TTC549 (cell line): ENCODE measurements at regions not wholly inside any gene's neighbourhood (a gene's known extent, or its start where the extent isn't known, plus 50 kb on each side); places are given as distances from the start of the nearest gene placed in this dataset.
"Not testable (repeated sequence)": the region's sequence is repeated elsewhere in the genome, so short reads cannot be mapped to it uniquely, and the experiment has no call there.

Source experiments
- FAIRE-seq: peaks from 2 replicates; lab custom pipeline; 2012; peaks lifted over from hg19 to GRCh38; lab: Jason Lieb, UNC

GRCh38 chr2:6140509-6140908 lies 448.3 kb downstream of the SOX11 start:
- FAIRE-seq, result no peak

GRCh38 chr2:6143812-6144211 lies 451.6 kb downstream of the SOX11 start:
- no peak for FAIRE-seq

- not testable (repeated sequence) for FAIRE-seq
These were observed 455.0 kb downstream of the SOX11 start for GRCh38 chr2:6147215-6147614.

- FAIRE-seq, result no peak
These were observed 456.7 kb downstream of the SOX11 start for GRCh38 chr2:6148882-6149281.

- no peak for FAIRE-seq
These were observed 467.4 kb downstream of the SOX11 start for GRCh38 chr2:6159606-6160005.

GRCh38 chr2:6163932-6164331 lies 471.7 kb downstream of the SOX11 start:
- FAIRE-seq, result no peak

- FAIRE-seq, result no peak
These were observed 473.0 kb downstream of the SOX11 start for GRCh38 chr2:6164986-6165747.

GRCh38 chr2:6167592-6168138 lies 475.5 kb downstream of the SOX11 start:
- no peak for FAIRE-seq

- FAIRE-seq, result no peak
These were observed 476.3 kb downstream of the SOX11 start for GRCh38 chr2:6168485-6168884.

GRCh38 chr2:6171294-6171693 lies 479.1 kb downstream of the SOX11 start:
- FAIRE-seq, result no peak

- FAIRE-seq, result no peak
These were observed 485.6 kb downstream of the SOX11 start for GRCh38 chr2:6177811-6178210.

GRCh38 chr2:6181525-6181924 lies 489.3 kb downstream of the SOX11 start:
- FAIRE-seq, result no peak

- no peak for FAIRE-seq
These were observed 489.7 kb downstream of the SOX11 start for GRCh38 chr2:6181926-6182325.

GRCh38 chr2:6183226-6183625 lies 491.0 kb downstream of the SOX11 start:
- no peak for FAIRE-seq

GRCh38 chr2:6184532-6185292 lies 492.5 kb downstream of the SOX11 start:
- FAIRE-seq, result no peak

GRCh38 chr2:6186332-6187151 lies 494.4 kb downstream of the SOX11 start:
- FAIRE-seq, result no peak

GRCh38 chr2:6196449-6196848 lies 504.3 kb downstream of the SOX11 start:
- FAIRE-seq, result no peak

GRCh38 chr2:6198370-6198919 lies 506.3 kb downstream of the SOX11 start:
- not testable (repeated sequence) for FAIRE-seq

GRCh38 chr2:6202756-6203155 lies 510.6 kb downstream of the SOX11 start:
- FAIRE-seq, result no peak

- FAIRE-seq, result no peak
These were observed 511.2 kb downstream of the SOX11 start for GRCh38 chr2:6203291-6203959.

- FAIRE-seq, result no peak
These were observed 514.7 kb downstream of the SOX11 start for GRCh38 chr2:6206882-6207281.

- no peak for FAIRE-seq
These were observed 519.1 kb downstream of the SOX11 start for GRCh38 chr2:6211236-6211635.
